ENCODE measurements at regions not wholly inside any gene's neighbourhood (a gene's known extent, or its start where the extent isn't known, plus 50 kb on each side); places are given as distances from the start of the nearest gene placed in this dataset.
"Not testable (repeated sequence)": the region's sequence is repeated elsewhere in the genome, so short reads cannot be mapped to it uniquely, and the experiment has no call there.

DNA sequence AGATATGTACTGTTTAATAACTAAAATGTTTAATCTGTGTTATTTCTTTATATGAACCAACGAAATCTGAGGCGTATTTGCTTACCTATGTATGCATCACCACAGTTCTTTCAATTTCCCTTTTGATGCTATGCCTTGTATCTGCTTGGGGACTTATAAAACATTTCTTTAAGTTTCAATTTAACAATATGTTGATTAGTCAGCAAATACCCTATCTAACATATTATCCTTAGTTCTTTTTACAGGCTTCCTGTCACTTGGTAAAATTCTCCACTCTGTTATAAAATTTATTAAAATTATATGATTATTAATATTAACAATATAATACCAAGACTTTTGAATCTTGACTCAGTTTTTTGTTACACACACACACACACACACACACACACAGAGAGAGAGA is 174.3 kb downstream of the CPS1 start:
- no peak for DNase-seq (ENCODE audit: low read depth in 2 of 2, low spot score in 1 of 2)

GRCh38 chr2:210746826-210747225 is 190.4 kb downstream of the CPS1 start:
- DNase-seq (ENCODE audit: low read depth in 2 of 2, low spot score in 1 of 2), result not testable (repeated sequence)

DNA sequence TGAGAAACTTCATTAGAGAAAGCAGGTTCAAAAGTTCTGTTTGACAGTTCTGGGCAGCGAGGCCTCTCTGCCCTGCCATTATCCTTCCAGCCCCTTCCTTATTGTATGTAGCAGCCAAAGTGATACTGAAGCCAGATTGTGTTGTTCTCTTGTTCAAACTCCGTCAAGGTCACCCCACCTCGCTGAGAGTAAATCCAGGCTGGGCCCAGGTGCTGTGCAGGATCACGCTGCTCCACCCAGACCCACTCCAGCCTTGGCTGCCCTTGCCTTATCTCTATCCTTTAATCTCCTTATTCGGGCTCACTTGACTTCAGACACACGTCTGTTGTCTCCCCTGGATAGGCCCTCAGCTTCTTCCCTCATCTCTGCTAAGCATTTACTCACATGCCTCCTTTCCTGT is 196.1 kb downstream of the CPS1 start:
- DNase-seq (ENCODE audit: low read depth in 2 of 2, low spot score in 1 of 2), result no peak

- DNase-seq (ENCODE audit: low read depth in 2 of 2, low spot score in 1 of 2), result no peak
Observed at GRCh38 chr2:210753386-210753785, 197.0 kb downstream of the CPS1 start.

DNA sequence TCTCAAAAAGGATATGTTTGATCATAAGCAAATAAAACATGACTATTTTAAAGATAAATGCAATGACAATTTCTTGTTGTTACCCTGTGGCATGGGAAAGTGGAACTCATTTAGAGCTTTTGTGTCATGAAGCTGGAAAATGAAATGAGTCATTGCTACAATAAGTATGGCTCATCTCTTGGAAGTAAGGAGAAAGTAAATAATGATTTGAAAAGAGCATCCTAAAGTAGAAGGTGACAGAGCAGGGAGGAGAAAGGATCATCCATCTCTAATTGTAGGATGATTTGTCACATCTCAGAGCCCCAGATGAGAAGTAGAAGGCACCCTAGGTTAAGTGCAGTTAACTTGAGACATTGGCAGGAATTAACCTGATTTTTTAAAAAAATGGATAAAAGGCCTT is 200.5 kb downstream of the CPS1 start:
- DNase-seq (ENCODE audit: low read depth in 2 of 2, low spot score in 1 of 2), result no peak

- no peak for DNase-seq (ENCODE audit: low read depth in 2 of 2, low spot score in 1 of 2)
Observed at GRCh38 chr2:210762604-210763588, 206.5 kb downstream of the CPS1 start.

- DNase-seq (ENCODE audit: low read depth in 2 of 2, low spot score in 1 of 2), result no peak
Observed at GRCh38 chr2:210768329-210768910, 212.0 kb downstream of the CPS1 start.

GRCh38 chr2:210776756-210777155 is 220.4 kb downstream of the CPS1 start:
- no peak for DNase-seq (ENCODE audit: low read depth in 2 of 2, low spot score in 1 of 2)

GRCh38 chr2:210782222-210782621 is 225.8 kb downstream of the CPS1 start:
- DNase-seq (ENCODE audit: low read depth in 2 of 2, low spot score in 1 of 2), result no peak

- not testable (repeated sequence) for DNase-seq (ENCODE audit: low read depth in 2 of 2, low spot score in 1 of 2)
Observed at GRCh38 chr2:210787831-210788230, 231.4 kb downstream of the CPS1 start.

GRCh38 chr2:210792000-210792399 is 235.6 kb downstream of the CPS1 start:
- DNase-seq (ENCODE audit: low read depth in 2 of 2, low spot score in 1 of 2), result no peak

- no peak for DNase-seq (ENCODE audit: low read depth in 2 of 2, low spot score in 1 of 2)
Observed at GRCh38 chr2:210795506-210795905, 239.1 kb downstream of the CPS1 start.

- no peak for DNase-seq (ENCODE audit: low read depth in 2 of 2, low spot score in 1 of 2)
Observed at GRCh38 chr2:210798180-210798579, 241.8 kb downstream of the CPS1 start.

GRCh38 chr2:210814251-210815025 is 258.0 kb downstream of the CPS1 start:
- DNase-seq (ENCODE audit: low read depth in 2 of 2, low spot score in 1 of 2), result no peak

GRCh38 chr2:210816769-210817168 is 260.4 kb downstream of the CPS1 start:
- DNase-seq (ENCODE audit: low read depth in 2 of 2, low spot score in 1 of 2), result no peak

DNA sequence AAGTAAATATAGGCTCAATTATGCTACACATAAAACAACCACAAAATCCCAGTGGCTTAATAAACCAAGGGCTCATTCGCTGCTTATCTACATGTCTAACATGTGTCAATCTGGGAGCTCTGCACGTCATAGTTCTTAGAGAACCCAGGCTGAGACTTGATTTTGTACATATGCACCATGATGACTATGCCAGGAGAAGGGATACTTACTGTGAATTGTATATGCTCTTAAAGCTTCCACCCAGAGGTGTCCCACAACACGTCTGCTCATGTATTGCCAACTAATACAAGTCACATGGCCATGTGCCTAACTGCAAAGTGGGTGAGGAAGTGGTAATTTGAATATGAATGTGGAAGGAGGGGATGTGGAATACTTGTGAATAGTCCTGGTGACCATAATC is 262.1 kb downstream of the CPS1 start:
- no peak for DNase-seq (ENCODE audit: low read depth in 2 of 2, low spot score in 1 of 2)

GRCh38 chr2:210833403-210833802 is 277.0 kb downstream of the CPS1 start:
- DNase-seq (ENCODE audit: low read depth in 2 of 2, low spot score in 1 of 2), result no peak

GRCh38 chr2:210839034-210839433 is 282.6 kb downstream of the CPS1 start:
- DNase-seq (ENCODE audit: low read depth in 2 of 2, low spot score in 1 of 2), result no peak

DNA sequence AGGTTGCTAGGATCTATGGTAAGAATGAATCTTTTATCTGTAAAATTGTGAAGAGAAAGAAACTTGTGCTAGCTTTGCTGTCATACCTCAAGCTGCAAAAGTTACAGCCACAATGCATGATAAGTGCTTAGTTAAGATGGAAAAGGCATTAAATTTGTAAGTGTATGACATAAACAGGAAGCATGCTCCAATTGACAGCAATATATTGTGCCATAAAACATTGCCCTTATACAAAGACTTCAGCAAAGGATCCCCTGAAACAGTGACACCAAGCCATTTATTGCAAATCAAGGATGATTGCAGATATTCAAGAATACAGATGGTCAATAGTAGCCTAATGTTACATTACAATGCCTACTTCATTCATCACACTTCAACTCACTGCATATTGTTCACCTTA is 283.1 kb downstream of the CPS1 start:
- DNase-seq (ENCODE audit: low read depth in 2 of 2, low spot score in 1 of 2), result no peak

DNA sequence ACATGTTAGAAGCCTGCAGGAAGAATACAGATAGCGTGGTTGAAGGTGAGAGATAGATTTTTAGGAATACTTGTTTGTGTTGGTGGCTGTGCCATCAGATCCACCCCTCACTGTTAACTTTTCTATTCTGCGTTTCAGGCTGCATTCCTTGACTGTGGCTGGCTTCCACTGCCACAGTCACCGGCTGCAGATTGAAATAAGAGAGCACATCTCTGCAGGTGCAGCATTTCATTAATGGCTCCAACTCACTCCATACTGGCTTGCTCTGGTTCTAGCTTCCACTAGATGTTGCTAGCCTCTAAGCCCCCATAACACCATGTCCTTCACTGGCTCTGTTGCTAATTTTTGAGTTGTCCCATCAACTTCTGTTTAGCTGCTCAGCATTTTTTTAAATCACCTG is 286.5 kb downstream of the CPS1 start:
- DNase-seq (ENCODE audit: low read depth in 2 of 2, low spot score in 1 of 2), result no peak

DNA sequence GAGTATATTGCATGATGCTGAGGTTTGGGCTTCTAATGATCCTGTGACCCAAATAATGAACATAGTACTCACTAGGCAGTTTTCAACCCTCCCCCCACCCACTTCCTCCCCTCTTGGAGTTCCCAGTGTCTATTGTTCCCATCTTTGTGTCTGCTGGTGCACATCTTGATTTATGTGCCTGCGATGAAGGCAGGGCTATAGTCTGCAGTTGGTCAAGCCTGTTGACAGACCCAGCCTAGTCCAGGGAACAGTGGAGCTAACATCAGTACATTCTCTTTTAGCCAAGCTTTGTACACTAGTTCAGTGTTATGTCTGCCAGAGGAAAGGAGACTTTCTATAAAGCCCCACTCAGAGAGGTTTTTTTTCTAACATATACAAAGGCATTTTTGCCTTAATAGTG is 287.6 kb downstream of the CPS1 start:
- no peak for DNase-seq (ENCODE audit: low read depth in 2 of 2, low spot score in 1 of 2)

DNA sequence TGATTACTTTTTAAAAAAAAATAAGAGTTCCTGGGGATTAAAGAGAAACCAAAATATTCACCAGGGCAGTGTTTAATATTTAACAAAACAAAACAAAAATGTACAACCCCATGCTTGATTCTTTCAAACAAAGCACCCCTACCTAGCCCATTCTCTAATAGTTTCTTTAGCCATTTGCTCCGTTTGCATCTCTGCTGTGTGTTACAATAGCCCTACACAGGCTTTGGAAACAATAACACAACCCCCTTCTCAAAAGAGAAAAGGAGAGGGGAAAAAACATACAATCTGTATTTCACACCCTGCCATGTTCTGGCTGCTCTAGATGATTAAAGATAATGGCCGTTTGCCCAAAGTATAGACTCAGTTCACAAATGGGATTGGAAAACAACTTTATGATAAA is 302.9 kb downstream of the CPS1 start:
- no peak for DNase-seq (ENCODE audit: low read depth in 2 of 2, low spot score in 1 of 2)

Measured in stimulated activated CD8-positive, alpha-beta memory T cell treated with anti-CD3 and anti-CD28 coated beads, Interleukin-4, amount 100 ng/mL, for 4 hours (primary cell).